Ovary (tissue), 3 donors: ENCODE measurements at regions not wholly inside any gene's neighbourhood (a gene's known extent, or its start where the extent isn't known, plus 50 kb on each side); places are given as distances from the start of the nearest gene placed in this dataset.

ENCODE experiments used
- CTCF ChIP-seq, 3 donors: fragments of 450-650 bp in 2 of 3; fragments of 200-600 bp in 1 of 3; IDR thresholded peaks; one replicate each; pipeline versions ENCODE4 v1.5.1 to v1.8.0; 2016 to 2022; ENCODE audit warnings: antibody characterized with exemption in 3 of 3, mild to moderate bottlenecking in 1 of 3
- EP300 ChIP-seq: sonication (generic); formaldehyde crosslinking; IDR thresholded peaks from one replicate; pipeline ENCODE4 v1.6.1; 2017; ENCODE audit warnings: antibody characterized with exemption
- donor health status: DM: no; HTN: no; CAD: no.

- no peak for TF ChIP-seq EP300
- no peak for TF ChIP-seq CTCF (IDR thresholded peaks at IDR 0.05)
Measured at GRCh38 chr7:137122145-137122544, 221.4 kb downstream of the PTN start.
